ENCODE measurements at regions not wholly inside any gene's neighbourhood (a gene's known extent, or its start where the extent isn't known, plus 50 kb on each side); places are given as distances from the start of the nearest gene placed in this dataset.

- no peak for TF ChIP-seq POLR2A (IDR thresholded peaks at IDR 0.05)
- no peak for TF ChIP-seq CTCF (IDR thresholded peaks at IDR 0.05)
Measured at GRCh38 chr18:41594582-41594981, 360.5 kb upstream of the PIK3C3 start.

Data from Peyer's patch (tissue), 4 donors.